GM23338 (cell line): ENCODE measurements at regions not wholly inside any gene's neighbourhood (a gene's known extent, or its start where the extent isn't known, plus 50 kb on each side); places are given as distances from the start of the nearest gene placed in this dataset.

Source experiments
- ATAC-seq: fragments of 200-7000 bp; cut with Tn5 transposase; 3 replicates; pipeline ENCODE4 v1.9.1; 2020
- DNase-seq: peaks from one replicate; pipeline ENCODE4 v3.0.0-alpha.2; 2015; ENCODE audit warnings: low spot score
- H2AFZ ChIP-seq: fragments of 200-600 bp; sonication (generic); 2 replicates; pipeline ENCODE4 v1.8.0; 2016; ENCODE audit warnings: antibody characterized with exemption, mild to moderate bottlenecking, moderate library complexity
- H3F3A ChIP-seq: fragments of 200-600 bp; sonication (generic); replicated peaks from 2 replicates; pipeline ENCODE4 v1.8.0; 2017; ENCODE audit warnings: antibody characterized with exemption, mixed run types, low read depth
- H3K27ac ChIP-seq: fragments of 200-600 bp; sonication (generic); 2 replicates; pipeline ENCODE4 v1.6.1; 2016; ENCODE audit warnings: low read depth
- H3K27me3 ChIP-seq: fragments of 200-600 bp; sonication (generic); 2 replicates; pipeline ENCODE4 v1.8.0; 2016; ENCODE audit warnings: mild to moderate bottlenecking, mixed run types, moderate library complexity; ENCODE audit not compliant: insufficient read depth
- H3K36me3 ChIP-seq: fragments of 200-600 bp; sonication (generic); 2 replicates; pipeline ENCODE4 v1.8.0; 2016; ENCODE audit warnings: mild to moderate bottlenecking; ENCODE audit not compliant: insufficient read depth
- H3K4me1 ChIP-seq: fragments of 200-600 bp; sonication (generic); 2 replicates; pipeline ENCODE4 v1.8.0; 2016; ENCODE audit warnings: mild to moderate bottlenecking, moderate library complexity; ENCODE audit not compliant: insufficient read depth
- H3K4me2 ChIP-seq: fragments of 200-600 bp; sonication (generic); 2 replicates; pipeline ENCODE4 v1.7.1; 2017; ENCODE audit warnings: mixed run types
- H3K4me3 ChIP-seq: fragments of 200-600 bp; sonication (generic); 2 replicates; pipeline ENCODE4 v1.6.1; 2016; ENCODE audit warnings: mixed run types
- H3K79me2 ChIP-seq: fragments of 200-600 bp; sonication (generic); replicated peaks from 2 replicates; pipeline ENCODE4 v1.8.0; 2017; ENCODE audit warnings: mild to moderate bottlenecking; ENCODE audit not compliant: insufficient read depth
- H3K9me2 ChIP-seq: fragments of 200-600 bp; sonication (generic); 2 replicates; pipeline ENCODE4 v1.8.0; 2017; ENCODE audit not compliant: insufficient read depth
- H4K20me1 ChIP-seq: fragments of 200-600 bp; sonication (generic); replicated peaks from 2 replicates; pipeline ENCODE4 v1.8.0; 2017; ENCODE audit warnings: mild to moderate bottlenecking; ENCODE audit not compliant: insufficient read depth
- H3K27ac Mint-ChIP-seq: 2 replicates; pipeline ENCODE4 v1.8.0; 2020; ENCODE audit warnings: inconsistent platforms, mild to moderate bottlenecking, moderate library complexity, mixed read lengths
- H3K27me3 Mint-ChIP-seq: 3 replicates; pipeline ENCODE4 v1.8.0; 2022; ENCODE audit warnings: low read depth, mild to moderate bottlenecking, moderate library complexity, mixed read lengths, inconsistent platforms; ENCODE audit not compliant: insufficient read depth, poor library complexity
- H3K36me3 Mint-ChIP-seq: 3 replicates; pipeline ENCODE4 v1.8.0; 2021; ENCODE audit warnings: low read depth, mild to moderate bottlenecking, inconsistent platforms, moderate library complexity, mixed read lengths
- H3K4me1 Mint-ChIP-seq: 3 replicates; pipeline ENCODE4 v1.8.0; 2020; ENCODE audit warnings: mild to moderate bottlenecking, inconsistent platforms, mixed read lengths
- H3K4me3 Mint-ChIP-seq: 3 replicates; pipeline ENCODE4 v1.8.0; 2021; ENCODE audit warnings: moderate library complexity, mild to moderate bottlenecking, inconsistent platforms, mixed read lengths
- H3K9me3 Mint-ChIP-seq: 3 replicates; pipeline ENCODE4 v1.8.0; 2020; ENCODE audit warnings: moderate library complexity, mild to moderate bottlenecking, inconsistent platforms, mixed read lengths
- CREB1 ChIP-seq: fragments of 250-450 bp; sonication (Bioruptor Pico); IDR thresholded peaks from 2 replicates; pipeline ENCODE4 v1.5.0; 2020; ENCODE audit warnings: low read depth, mild to moderate bottlenecking, moderate library complexity
- CTCF ChIP-seq, 2 experiments: fragments of 200-600 bp in 1 of 2; sonication (generic) in 1 of 2; conservative IDR thresholded peaks; 2 replicates each; pipeline versions ENCODE4 v1.5.1 to v1.6.1; 2016 to 2017; ENCODE audit warnings: antibody characterized with exemption in 2 of 2, low read depth in 2 of 2, mild to moderate bottlenecking in 2 of 2, moderate library complexity in 1 of 2
- ETS1 ChIP-seq: IDR thresholded peaks from 2 replicates; pipeline ENCODE4 v1.6.1; 2016; ENCODE audit warnings: antibody characterized with exemption
- EZH2 ChIP-seq: fragments of 200-600 bp; sonication (generic); IDR thresholded peaks from one replicate; pipeline ENCODE4 v1.8.0; 2017; ENCODE audit warnings: antibody characterized with exemption, mild to moderate bottlenecking, low read depth; ENCODE audit not compliant: unreplicated experiment
- EZH2phosphoT487 ChIP-seq: fragments of 200-600 bp; sonication (generic); IDR thresholded peaks from one replicate; pipeline ENCODE4 v1.8.1; 2018; ENCODE audit warnings: antibody characterized with exemption; ENCODE audit not compliant: unreplicated experiment
- JUNB ChIP-seq: IDR thresholded peaks from one replicate; pipeline ENCODE4 v1.6.1; 2016; ENCODE audit warnings: antibody characterized with exemption; ENCODE audit not compliant: unreplicated experiment
- NANOG ChIP-seq: IDR thresholded peaks from 2 replicates; pipeline ENCODE4 v1.6.1; 2016; ENCODE audit warnings: antibody characterized with exemption, borderline replicate concordance
- REST ChIP-seq: IDR thresholded peaks from one replicate; pipeline ENCODE4 v1.6.1; 2018; ENCODE audit warnings: antibody characterized with exemption; ENCODE audit not compliant: unreplicated experiment
- STAT1 ChIP-seq: IDR thresholded peaks from one replicate; pipeline ENCODE4 v1.6.1; 2016; ENCODE audit warnings: antibody characterized with exemption; ENCODE audit not compliant: unreplicated experiment
- ZNF114 ChIP-seq: fragments of 250-450 bp; sonication (Bioruptor Pico); IDR thresholded peaks from 2 replicates; pipeline ENCODE4 v1.5.0; 2020; ENCODE audit warnings: mild to moderate bottlenecking, moderate library complexity
- ZNF331 ChIP-seq: fragments of 250-450 bp; sonication (Bioruptor Pico); IDR thresholded peaks from 2 replicates; pipeline ENCODE4 v1.5.0; 2020; ENCODE audit warnings: low read depth, mild to moderate bottlenecking, moderate library complexity

- TF ChIP-seq CREB1 (CRISPR knock-in tag): no peak
- no peak for TF ChIP-seq ZNF114
- TF ChIP-seq STAT1: no peak
- TF ChIP-seq CTCF (conservative IDR thresholded peaks at IDR 0.05; ENCODE audit: low read depth in 2 of 2): no peak
- Histone ChIP-seq H3F3A (no peaks in the 10 kb centered on the region), H3K27me3 (peaks cover 12% of the 10 kb centered on the region), H3K79me2 (no peaks in the 10 kb centered on the region), H3K4me1 (peaks cover 4% of the 10 kb centered on the region), H3K4me2 (no peak overlapping the region), H3K27ac (no peak overlapping the region), H3K36me3 (no peaks in the 10 kb centered on the region), H2AFZ (no peak overlapping the region), H3K9me2 (peaks cover 20% of the 10 kb centered on the region), H4K20me1 (no peaks in the 10 kb centered on the region), H3K4me3 (no peak overlapping the region)
- peaks cover 5% of the 10 kb centered on the region for H3K27me3 Mint-ChIP-seq
- H3K4me1 Mint-ChIP-seq: peaks cover 25% of the 10 kb centered on the region
- H3K9me3 Mint-ChIP-seq: no peaks in the 10 kb centered on the region; the same call in 2 of the 3 replicates
- DNase-seq: no peak
- H3K4me3 Mint-ChIP-seq: no peak overlapping the region
- ATAC-seq: no peak
- H3K36me3 Mint-ChIP-seq: peaks cover 4% of the 10 kb centered on the region; the same call in 2 of the 3 replicates
- H3K27ac Mint-ChIP-seq: no peak overlapping the region
Observed at GRCh38 chr2:172241222-172241621, 138.5 kb upstream of the DLX2 start.

- no peaks in the 10 kb centered on the region for H4K20me1 ChIP-seq
- H2AFZ ChIP-seq: no peak overlapping the region
- H3K36me3 ChIP-seq: no peaks in the 10 kb centered on the region
- Mint-ChIP-seq H3K27ac (no peak overlapping the region), H3K36me3 (peaks cover 4% of the 10 kb centered on the region; the same call in 2 of the 3 replicates), H3K9me3 (no peaks in the 10 kb centered on the region; the same call in 2 of the 3 replicates), H3K4me3 (no peak overlapping the region), H3K27me3 (peaks cover 9% of the 10 kb centered on the region), H3K4me1 (peaks cover 31% of the 10 kb centered on the region)
- DNase-seq: no peak
- no peak for ATAC-seq
- no peaks in the 10 kb centered on the region for H3K27me3 ChIP-seq
- H3K4me2 ChIP-seq: no peak overlapping the region
- H3K79me2 ChIP-seq: no peaks in the 10 kb centered on the region
- peaks cover 5% of the 10 kb centered on the region; the same call in 1 of the 2 replicates for H3K4me1 ChIP-seq
- TF ChIP-seq CREB1 (CRISPR knock-in tag): no peak
- TF ChIP-seq REST: no peak
- TF ChIP-seq ZNF114: no peak
- no peak for TF ChIP-seq EZH2
- TF ChIP-seq EZH2phosphoT487: no peak
- TF ChIP-seq ETS1: no peak
- no peak for TF ChIP-seq ZNF331 (CRISPR knock-in tag)
- no peak for TF ChIP-seq NANOG
- TF ChIP-seq STAT1: no peak
- TF ChIP-seq JUNB: no peak
- no peak for TF ChIP-seq CTCF (conservative IDR thresholded peaks at IDR 0.05; ENCODE audit: low read depth in 2 of 2)
- no peak overlapping the region for H3K4me3 ChIP-seq
- H3K9me2 ChIP-seq: peaks cover 27% of the 10 kb centered on the region
- H3F3A ChIP-seq: no peaks in the 10 kb centered on the region
- H3K27ac ChIP-seq: no peak overlapping the region
Observed at GRCh38 chr2:172242471-172242870, 139.8 kb upstream of the DLX2 start.
